ENCODE measurements at regions not wholly inside any gene's neighbourhood (a gene's known extent, or its start where the extent isn't known, plus 50 kb on each side); places are given as distances from the start of the nearest gene placed in this dataset.

- no peak for TF ChIP-seq CTCF (IDR thresholded peaks at IDR 0.05)
- no peak for TF ChIP-seq POLR2AphosphoS5 (IDR thresholded peaks at IDR 0.05)
- no peak for TF ChIP-seq POLR2A (IDR thresholded peaks at IDR 0.05)
Measured at GRCh38 chr4:169933531-169933930, 92.7 kb downstream of the MFAP3L start.

Data from breast epithelium (tissue), 3 donors.